Prostate gland (tissue), 2 donors: ENCODE measurements at regions not wholly inside any gene's neighbourhood (a gene's known extent, or its start where the extent isn't known, plus 50 kb on each side); places are given as distances from the start of the nearest gene placed in this dataset.

Experiments
- DNase-seq: peaks from one replicate; pipeline ENCODE4 v3.0.0-alpha.2; 2019; ENCODE audit warnings: low spot score
- H3K27ac ChIP-seq, 2 donors: fragments of 200-600 bp; sonication (generic); 2 replicates each; pipeline ENCODE4 v1.5.1; 2017 to 2019
- H3K27me3 ChIP-seq: fragments of 200-600 bp; sonication (generic); replicated peaks from 2 replicates; pipeline ENCODE4 v1.5.1; 2019; ENCODE audit not compliant: insufficient read depth
- H3K36me3 ChIP-seq, 2 donors: fragments of 200-600 bp; sonication (generic); 1 replicate in 1 of 2; 2 replicates in 1 of 2; pipeline versions ENCODE4 v1.5.1 to v1.8.1; 2017 to 2019
- H3K4me1 ChIP-seq: fragments of 200-600 bp; sonication (generic); replicated peaks from 2 replicates; pipeline ENCODE4 v1.5.1; 2019
- H3K4me3 ChIP-seq, 2 donors: fragments of 200-600 bp; sonication (generic); 2 replicates each; pipeline ENCODE4 v1.5.1; 2017 to 2019
- H3K9me3 ChIP-seq: fragments of 200-600 bp; sonication (generic); 2 replicates; pipeline ENCODE4 v1.5.1; 2017
- CTCF ChIP-seq, 4 experiments: fragments of 200-600 bp in 2 of 4; fragments of 450-650 bp in 2 of 4; sonication (generic) in 2 of 4; IDR thresholded peaks; 1 replicate in 3 of 4; 2 replicates in 1 of 4; pipeline ENCODE4 v1.5.1; 2016 to 2019; ENCODE audit warnings: antibody characterized with exemption in 4 of 4, mild to moderate bottlenecking in 2 of 4, moderate library complexity in 2 of 4
- POLR2A ChIP-seq: fragments of 450-650 bp; IDR thresholded peaks from one replicate; pipeline ENCODE4 v1.6.1; 2016; ENCODE audit warnings: antibody characterized with exemption, mild to moderate bottlenecking
- POLR2AphosphoS5 ChIP-seq: sonication (generic); formaldehyde crosslinking; IDR thresholded peaks from one replicate; pipeline ENCODE4 v1.6.1; 2017; ENCODE audit warnings: antibody characterized with exemption
- WGBS: methylation state at CpG from one replicate; pipeline ENCODE4 v1.1.5; 2018; 5-methylcytosine and 5-hydroxymethylcytosine counted together
- intact Hi-C: fragments of 100-400 bp; cut with DNase I; formaldehyde crosslinking; loops from one replicate; pipeline ENCODE4 v1.14.2; 2022

GRCh38 chr9:38251036-38251860 is 141.3 kb upstream of the ALDH1B1 start:
- no peaks in the 10 kb centered on the region for H3K4me1 ChIP-seq
- no peaks in the 10 kb centered on the region for H3K9me3 ChIP-seq
- no peaks in the 10 kb centered on the region for H3K36me3 ChIP-seq
- DNase-seq: no peak
- H3K4me3 ChIP-seq: no peak overlapping the region
- TF ChIP-seq CTCF (IDR thresholded peaks at IDR 0.05) (no peak), POLR2AphosphoS5 (no peak), POLR2A (no peak)
- H3K27me3 ChIP-seq: no peaks in the 10 kb centered on the region
- intact Hi-C loops: no loop called here
- 42% methylated on average over 3 of the region's 3 CpGs for WGBS
- H3K27ac ChIP-seq: no peak overlapping the region

- Histone ChIP-seq H3K27ac (no peak overlapping the region), H3K4me3 (no peak overlapping the region), H3K27me3 (no peaks in the 10 kb centered on the region), H3K9me3 (no peaks in the 10 kb centered on the region), H3K36me3 (no peaks in the 10 kb centered on the region), H3K4me1 (no peaks in the 10 kb centered on the region)
- intact Hi-C loops: no loop called here
- no peak for DNase-seq
- TF ChIP-seq CTCF (IDR thresholded peaks at IDR 0.05) (no peak), POLR2AphosphoS5 (no peak), POLR2A (no peak)
- WGBS: 85% methylated on average over 10 of the region's 10 CpGs
These were observed 142.0 kb upstream of the ALDH1B1 start for GRCh38 chr9:38250279-38251035.

- H3K36me3 ChIP-seq: no peaks in the 10 kb centered on the region
- WGBS: 93% methylated on average over 6 of the region's 6 CpGs
- H3K27me3 ChIP-seq: no peaks in the 10 kb centered on the region
- intact Hi-C loops: no loop called here
- TF ChIP-seq CTCF (IDR thresholded peaks at IDR 0.05): no peak
- no peak for TF ChIP-seq POLR2A
- TF ChIP-seq POLR2AphosphoS5: no peak
- no peak overlapping the region for H3K4me3 ChIP-seq
- no peak for DNase-seq
- no peaks in the 10 kb centered on the region for H3K9me3 ChIP-seq
- H3K27ac ChIP-seq: no peak overlapping the region
- H3K4me1 ChIP-seq: no peaks in the 10 kb centered on the region
These were observed 142.8 kb upstream of the ALDH1B1 start for GRCh38 chr9:38249587-38250210.

- H3K27ac ChIP-seq: no peak overlapping the region
- no peaks in the 10 kb centered on the region for H3K4me1 ChIP-seq
- no peaks in the 10 kb centered on the region for H3K9me3 ChIP-seq
- 79% methylated on average over 3 of the region's 3 CpGs for WGBS
- no peak for TF ChIP-seq CTCF (IDR thresholded peaks at IDR 0.05)
- no peak for TF ChIP-seq POLR2A
- no peak for TF ChIP-seq POLR2AphosphoS5
- DNase-seq: no peak
- H3K4me3 ChIP-seq: no peak overlapping the region
- intact Hi-C loops: no loop called here
- no peaks in the 10 kb centered on the region for H3K27me3 ChIP-seq
- H3K36me3 ChIP-seq: no peaks in the 10 kb centered on the region
These were observed 143.5 kb upstream of the ALDH1B1 start for GRCh38 chr9:38249049-38249448.
